Activated CD8-positive, alpha-beta T cell treated with anti-CD3 and anti-CD28 coated beads, Interleukin-2, amount 10 ng/mL, durations not matched to agents 7 days and 5 days (primary cell): ENCODE measurements at regions not wholly inside any gene's neighbourhood (a gene's known extent, or its start where the extent isn't known, plus 50 kb on each side); places are given as distances from the start of the nearest gene placed in this dataset.
"Not testable (repeated sequence)": the region's sequence is repeated elsewhere in the genome, so short reads cannot be mapped to it uniquely, and the experiment has no call there.

Experiments used
- ATAC-seq: fragments of 150-1000 bp; cut with Tn5 transposase; one replicate; pipeline ENCODE4 v1.10.0; 2021; ENCODE audit warnings: moderate library complexity
- CTCF ChIA-PET: fragments of 350-600 bp; sonication (Branson Sonifier 250); formaldehyde crosslinking; loops from one replicate; lab custom pipeline; 2021; ENCODE audit warnings: antibody characterized with exemption; lab: Charles Lee
- POLR2A ChIA-PET: fragments of 350-600 bp; sonication (Branson Sonifier 250); formaldehyde crosslinking; loops from one replicate; lab custom pipeline; 2021; ENCODE audit warnings: antibody characterized with exemption; lab: Charles Lee
- DNase-seq: peaks from one replicate; pipeline ENCODE4 v3.0.0-alpha.2; 2020
- H3K27ac Mint-ChIP-seq: one replicate; pipeline ENCODE4 v1.8.0; 2021; ENCODE audit warnings: mild to moderate bottlenecking, mixed read lengths
- H3K27me3 Mint-ChIP-seq: one replicate; pipeline ENCODE4 v1.8.0; 2021; ENCODE audit warnings: low read depth, mixed read lengths
- H3K36me3 Mint-ChIP-seq: one replicate; pipeline ENCODE4 v1.8.0; 2021; ENCODE audit warnings: low read depth, mixed read lengths
- H3K4me1 Mint-ChIP-seq: one replicate; pipeline ENCODE4 v1.8.0; 2021; ENCODE audit warnings: low read depth, mixed read lengths
- H3K4me3 Mint-ChIP-seq: one replicate; pipeline ENCODE4 v1.8.0; 2021; ENCODE audit warnings: mild to moderate bottlenecking, mixed read lengths
- H3K9me3 Mint-ChIP-seq: one replicate; pipeline ENCODE4 v1.8.0; 2022; ENCODE audit warnings: mixed read lengths; ENCODE audit not compliant: insufficient read depth

GRCh38 chr5:117645400-117645799 is 1070.8 kb upstream of the SEMA6A start:
- no peaks in the 10 kb centered on the region for H3K9me3 Mint-ChIP-seq
- no peak for ATAC-seq
- CTCF ChIA-PET = no interaction called here

GRCh38 chr5:117638581-117638980 is 1064.0 kb upstream of the SEMA6A start:
- Mint-ChIP-seq H3K27ac (no peak overlapping the region), H3K36me3 (no peaks in the 10 kb centered on the region), H3K9me3 (no peaks in the 10 kb centered on the region), H3K4me3 (no peak overlapping the region), H3K4me1 (no peaks in the 10 kb centered on the region), H3K27me3 (no peaks in the 10 kb centered on the region)
- CTCF ChIA-PET = no interaction called here
- no peak for DNase-seq
- POLR2A ChIA-PET = no interaction called here
- no peak for ATAC-seq

More at GRCh38 chr5:117645400-117645799, 1070.8 kb upstream of the SEMA6A start:
- no peak for DNase-seq
- H3K4me1 Mint-ChIP-seq = no peaks in the 10 kb centered on the region
- no peaks in the 10 kb centered on the region for H3K27me3 Mint-ChIP-seq
- POLR2A ChIA-PET = no interaction called here
- H3K27ac Mint-ChIP-seq = no peak overlapping the region
- H3K4me3 Mint-ChIP-seq = no peak overlapping the region
- no peaks in the 10 kb centered on the region for H3K36me3 Mint-ChIP-seq

GRCh38 chr5:117633093-117633492 is 1058.5 kb upstream of the SEMA6A start:
- no peaks in the 10 kb centered on the region for H3K4me1 Mint-ChIP-seq
- H3K36me3 Mint-ChIP-seq = no peaks in the 10 kb centered on the region
- H3K27me3 Mint-ChIP-seq = no peaks in the 10 kb centered on the region
- no peak overlapping the region for H3K27ac Mint-ChIP-seq
- DNase-seq (no peak), ATAC-seq (no peak)
- no peak overlapping the region for H3K4me3 Mint-ChIP-seq
- ChIA-PET POLR2A (no interaction called here), CTCF (no interaction called here)
- peaks cover 8% of the 10 kb centered on the region for H3K9me3 Mint-ChIP-seq

GRCh38 chr5:117624201-117624600 is 1049.6 kb upstream of the SEMA6A start:
- DNase-seq (no peak), ATAC-seq (no peak)
- CTCF ChIA-PET = no interaction called here
- POLR2A ChIA-PET = no interaction called here
- no peaks in the 10 kb centered on the region for H3K9me3 Mint-ChIP-seq
- no peak overlapping the region for H3K27ac Mint-ChIP-seq
- no peaks in the 10 kb centered on the region for H3K36me3 Mint-ChIP-seq
- no peak overlapping the region for H3K4me3 Mint-ChIP-seq
- H3K4me1 Mint-ChIP-seq = no peaks in the 10 kb centered on the region
- no peaks in the 10 kb centered on the region for H3K27me3 Mint-ChIP-seq

- Mint-ChIP-seq H3K4me1 (no peaks in the 10 kb centered on the region), H3K27ac (no peak overlapping the region), H3K4me3 (no peak overlapping the region), H3K36me3 (no peaks in the 10 kb centered on the region), H3K9me3 (no peaks in the 10 kb centered on the region), H3K27me3 (no peaks in the 10 kb centered on the region)
- no peak for DNase-seq
- ATAC-seq = no peak
- ChIA-PET POLR2A (no interaction called here), CTCF (interaction anchor here (1.4 kb wide), 1 partner anchor 10 kb away, joined by 3 read pairs; no protein-coding TSS in a partner anchor)
Measured at GRCh38 chr5:117623042-117623805, 1048.6 kb upstream of the SEMA6A start.

GRCh38 chr5:117621921-117622320 is 1047.3 kb upstream of the SEMA6A start:
- CTCF ChIA-PET = interaction anchor here (1.4 kb wide), 1 partner anchor 9 kb away, joined by 3 read pairs; no protein-coding TSS in a partner anchor
- ATAC-seq (no peak), DNase-seq (no peak)
- POLR2A ChIA-PET = no interaction called here
- no peaks in the 10 kb centered on the region for H3K27me3 Mint-ChIP-seq
- no peaks in the 10 kb centered on the region for H3K9me3 Mint-ChIP-seq
- H3K4me1 Mint-ChIP-seq = no peaks in the 10 kb centered on the region
- H3K36me3 Mint-ChIP-seq = no peaks in the 10 kb centered on the region
- no peak overlapping the region for H3K4me3 Mint-ChIP-seq
- no peak overlapping the region for H3K27ac Mint-ChIP-seq

- Mint-ChIP-seq H3K4me3 (no peak overlapping the region), H3K4me1 (no peaks in the 10 kb centered on the region)
- CTCF ChIA-PET = no interaction called here
Measured at GRCh38 chr5:117615226-117615625, 1040.6 kb upstream of the SEMA6A start.

GRCh38 chr5:117614408-117614807 is 1039.8 kb upstream of the SEMA6A start:
- no peaks in the 10 kb centered on the region for H3K36me3 Mint-ChIP-seq
- no peak overlapping the region for H3K27ac Mint-ChIP-seq
- H3K4me3 Mint-ChIP-seq = no peak overlapping the region
- DNase-seq (no peak), ATAC-seq (no peak)
- H3K27me3 Mint-ChIP-seq = no peaks in the 10 kb centered on the region
- H3K9me3 Mint-ChIP-seq = no peaks in the 10 kb centered on the region
- CTCF ChIA-PET = no interaction called here
- no peaks in the 10 kb centered on the region for H3K4me1 Mint-ChIP-seq
- POLR2A ChIA-PET = no interaction called here

More at GRCh38 chr5:117615226-117615625, 1040.6 kb upstream of the SEMA6A start:
- POLR2A ChIA-PET = no interaction called here
- no peak overlapping the region for H3K27ac Mint-ChIP-seq
- no peaks in the 10 kb centered on the region for H3K36me3 Mint-ChIP-seq
- no peaks in the 10 kb centered on the region for H3K27me3 Mint-ChIP-seq
- no peaks in the 10 kb centered on the region for H3K9me3 Mint-ChIP-seq
- DNase-seq = no peak
- ATAC-seq = no peak

- no peak overlapping the region for H3K4me3 Mint-ChIP-seq
- H3K4me1 Mint-ChIP-seq = no peaks in the 10 kb centered on the region
- DNase-seq (no peak), ATAC-seq (no peak)
- H3K27me3 Mint-ChIP-seq = no peaks in the 10 kb centered on the region
- POLR2A ChIA-PET = no interaction called here
- CTCF ChIA-PET = no interaction called here
- no peak overlapping the region for H3K27ac Mint-ChIP-seq
- H3K36me3 Mint-ChIP-seq = no peaks in the 10 kb centered on the region
- peaks cover 4% of the 10 kb centered on the region for H3K9me3 Mint-ChIP-seq
Measured at GRCh38 chr5:117604845-117605244, 1030.2 kb upstream of the SEMA6A start.

- H3K36me3 Mint-ChIP-seq, CTCF ChIA-PET, H3K4me3 Mint-ChIP-seq, H3K27me3 Mint-ChIP-seq, H3K9me3 Mint-ChIP-seq, H3K27ac Mint-ChIP-seq, POLR2A ChIA-PET, DNase-seq, ATAC-seq, H3K4me1 Mint-ChIP-seq: not testable (repeated sequence)
Measured at GRCh38 chr5:117599811-117600210, 1025.2 kb upstream of the SEMA6A start.

GRCh38 chr5:117594166-117594565 is 1019.5 kb upstream of the SEMA6A start:
- Mint-ChIP-seq H3K9me3 (peaks cover 2% of the 10 kb centered on the region), H3K27ac (no peak overlapping the region), H3K4me3 (no peak overlapping the region), H3K4me1 (no peaks in the 10 kb centered on the region), H3K27me3 (no peaks in the 10 kb centered on the region), H3K36me3 (no peaks in the 10 kb centered on the region)
- ATAC-seq = no peak
- CTCF ChIA-PET = no interaction called here
- DNase-seq = no peak
- POLR2A ChIA-PET = no interaction called here

GRCh38 chr5:117590944-117591343 is 1016.3 kb upstream of the SEMA6A start:
- no peaks in the 10 kb centered on the region for H3K9me3 Mint-ChIP-seq
- ATAC-seq (no peak), DNase-seq (no peak)
- H3K27ac Mint-ChIP-seq = no peak overlapping the region
- ChIA-PET CTCF (no interaction called here), POLR2A (no interaction called here)
- H3K4me3 Mint-ChIP-seq = no peak overlapping the region
- no peaks in the 10 kb centered on the region for H3K36me3 Mint-ChIP-seq
- H3K4me1 Mint-ChIP-seq = no peaks in the 10 kb centered on the region
- no peaks in the 10 kb centered on the region for H3K27me3 Mint-ChIP-seq

- Mint-ChIP-seq H3K36me3 (no peaks in the 10 kb centered on the region), H3K9me3 (no peaks in the 10 kb centered on the region), H3K4me1 (no peaks in the 10 kb centered on the region), H3K27ac (no peak overlapping the region), H3K27me3 (no peaks in the 10 kb centered on the region), H3K4me3 (no peak overlapping the region)
- ChIA-PET POLR2A (no interaction called here), CTCF (no interaction called here)
- no peak for ATAC-seq
- no peak for DNase-seq
Measured at GRCh38 chr5:117588611-117589010, 1014.0 kb upstream of the SEMA6A start.
